ENCODE measurements at regions not wholly inside any gene's neighbourhood (a gene's known extent, or its start where the extent isn't known, plus 50 kb on each side); places are given as distances from the start of the nearest gene placed in this dataset.

GRCh38 chr6:6884916-6885315, 222.8 kb upstream of the RREB1 start:
- TF ChIP-seq CTCF (IDR thresholded peaks at IDR 0.05) (no peak), POLR2AphosphoS5 (IDR thresholded peaks at IDR 0.05) (no peak)
